NCI-H1930 (cell line): ENCODE measurements at regions not wholly inside any gene's neighbourhood (a gene's known extent, or its start where the extent isn't known, plus 50 kb on each side); places are given as distances from the start of the nearest gene placed in this dataset.
"Not testable (repeated sequence)": the region's sequence is repeated elsewhere in the genome, so short reads cannot be mapped to it uniquely, and the experiment has no call there.

ENCODE experiments used
- DNase-seq, 2 experiments: peaks; one replicate each; lab custom pipeline; 2025; lab: John Stamatoyannopoulos, UW

- DNase-seq, result no peak
Observed at GRCh38 chr1:187838335-187839293, 1009.9 kb downstream of the PLA2G4A start.

DNA sequence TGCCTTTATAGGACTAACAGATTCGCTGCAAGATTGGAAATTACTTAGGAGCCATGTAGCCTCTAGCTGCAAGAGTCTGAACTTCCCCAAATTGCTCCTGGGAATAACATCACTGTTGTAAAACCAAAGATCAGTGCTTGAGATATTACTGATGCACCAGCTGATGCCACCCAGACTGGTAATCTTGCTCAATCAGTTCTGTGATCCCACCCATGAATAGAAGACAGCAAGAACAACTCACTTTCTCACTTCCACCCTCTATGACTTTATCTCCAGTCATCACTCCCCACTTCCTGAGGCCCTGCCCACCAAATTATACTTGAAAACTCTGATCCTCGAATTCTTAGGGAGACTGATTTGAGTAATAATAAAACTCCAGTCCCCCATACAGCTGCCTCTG, 1011.1 kb downstream of the PLA2G4A start:
- no peak for DNase-seq

- DNase-seq, result no peak
Observed at GRCh38 chr1:187840557-187840956, 1011.8 kb downstream of the PLA2G4A start.

- no peak for DNase-seq
Observed at GRCh38 chr1:187842406-187843165, 1013.8 kb downstream of the PLA2G4A start.

DNA sequence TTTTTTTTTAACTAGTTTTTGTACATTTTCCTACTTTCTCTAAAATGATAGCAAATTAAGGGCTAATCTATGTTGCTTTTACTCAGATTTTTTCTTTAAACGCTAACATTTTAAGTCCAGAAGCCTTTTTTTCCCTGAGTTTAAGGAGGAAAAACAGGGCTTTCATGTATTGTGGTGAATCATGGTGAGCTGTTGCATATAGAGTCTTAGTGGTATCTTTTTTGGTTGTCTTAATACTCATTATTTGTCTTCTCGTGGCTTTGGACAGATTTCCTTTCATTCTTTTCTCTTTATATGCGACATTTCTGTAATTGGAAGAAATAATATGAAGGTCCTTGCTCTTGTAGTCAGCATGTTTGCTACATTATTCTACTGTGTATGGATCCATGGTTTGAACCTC, 1015.6 kb downstream of the PLA2G4A start:
- DNase-seq, result no peak

GRCh38 chr1:187847531-187847930, 1018.8 kb downstream of the PLA2G4A start:
- no peak for DNase-seq

- DNase-seq, result no peak
Observed at GRCh38 chr1:187848321-187848720, 1019.6 kb downstream of the PLA2G4A start.

GRCh38 chr1:187850146-187850545, 1021.4 kb downstream of the PLA2G4A start:
- not testable (repeated sequence) for DNase-seq

- no peak for DNase-seq
Observed at GRCh38 chr1:187853505-187853904, 1024.8 kb downstream of the PLA2G4A start.

- no peak for DNase-seq
Observed at GRCh38 chr1:187854457-187854856, 1025.7 kb downstream of the PLA2G4A start.

- DNase-seq, result no peak
Observed at GRCh38 chr1:187862506-187862905, 1033.8 kb downstream of the PLA2G4A start.

- DNase-seq, result no peak
Observed at GRCh38 chr1:187870552-187870951, 1041.8 kb downstream of the PLA2G4A start.

DNA sequence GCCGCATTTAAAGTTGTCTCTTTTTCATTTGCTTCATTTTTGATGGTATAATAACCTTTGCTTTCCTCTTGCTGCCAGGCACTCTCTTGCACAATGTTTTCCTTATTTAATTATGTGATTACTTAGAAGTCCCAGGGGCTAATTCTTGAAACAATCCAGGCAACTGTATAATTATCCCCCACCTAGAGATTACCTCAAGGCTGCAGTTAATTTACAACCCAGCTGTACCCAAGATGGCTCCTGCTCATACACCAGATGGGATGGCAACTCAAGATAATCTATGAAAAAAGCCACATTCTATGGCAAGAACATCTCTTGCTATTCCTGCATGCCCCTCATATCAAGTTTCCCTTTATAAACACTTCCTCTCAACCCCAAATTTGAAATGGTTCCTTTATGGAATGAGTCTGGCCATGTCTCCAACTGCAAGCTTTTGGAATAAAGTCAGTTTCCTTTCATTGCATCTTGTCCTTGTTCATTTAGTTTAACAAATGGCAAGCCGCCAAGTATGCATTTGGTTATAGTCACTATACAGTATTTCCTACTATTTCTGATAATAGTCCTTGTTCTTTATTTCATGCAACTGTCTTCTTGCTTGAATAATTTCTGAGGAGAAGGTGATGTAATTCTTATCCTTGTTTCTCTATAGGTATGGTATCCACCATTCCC, 1042.6 kb downstream of the PLA2G4A start:
- DNase-seq, result peak in 1 of 2 experiments; percentile 17

- no peak for DNase-seq
Observed at GRCh38 chr1:187872550-187872949, 1043.8 kb downstream of the PLA2G4A start.

GRCh38 chr1:187873126-187873525, 1044.4 kb downstream of the PLA2G4A start:
- DNase-seq, result no peak

- no peak for DNase-seq
Observed at GRCh38 chr1:187876775-187877174, 1048.0 kb downstream of the PLA2G4A start.

GRCh38 chr1:187877220-187877619, 1048.5 kb downstream of the PLA2G4A start:
- DNase-seq, result peak in 1 of 2 experiments; percentile 59

DNA sequence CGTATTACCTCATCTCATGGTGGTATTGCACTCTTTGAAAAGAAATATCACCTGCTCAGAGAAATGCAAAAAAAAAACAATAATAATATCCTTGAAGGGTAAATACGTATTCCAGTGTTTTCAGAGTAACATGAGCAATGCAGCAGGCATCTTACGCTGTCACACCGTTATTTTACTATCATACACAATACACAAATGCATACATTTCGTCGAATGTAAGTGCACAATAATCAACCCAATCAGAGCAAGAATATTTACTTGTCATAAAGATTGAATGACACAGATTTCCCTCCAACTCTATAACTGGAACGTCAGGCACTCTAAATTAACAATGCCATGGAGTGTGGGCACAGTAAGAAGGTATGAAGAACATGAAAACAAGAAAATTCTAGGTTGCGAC, 1050.1 kb downstream of the PLA2G4A start:
- DNase-seq, result no peak

DNA sequence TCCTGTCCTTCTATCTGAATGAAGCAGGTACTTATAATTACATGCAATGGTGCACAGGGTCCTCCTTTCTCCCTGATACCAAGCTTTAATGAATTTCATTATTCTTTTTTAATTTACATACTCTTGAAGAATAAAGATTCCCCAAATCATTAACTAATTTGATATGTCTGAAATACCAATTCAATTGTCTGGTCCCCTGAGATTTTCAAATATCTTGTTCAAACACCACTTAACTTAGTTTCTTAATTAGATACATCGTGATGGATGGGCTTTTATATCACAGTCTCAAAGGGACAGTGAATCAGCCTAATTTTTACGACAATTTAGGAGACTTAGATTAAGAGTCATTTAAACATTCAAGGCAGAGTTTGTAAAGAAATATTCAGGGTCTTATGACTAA, 1054.6 kb downstream of the PLA2G4A start:
- no peak for DNase-seq

DNA sequence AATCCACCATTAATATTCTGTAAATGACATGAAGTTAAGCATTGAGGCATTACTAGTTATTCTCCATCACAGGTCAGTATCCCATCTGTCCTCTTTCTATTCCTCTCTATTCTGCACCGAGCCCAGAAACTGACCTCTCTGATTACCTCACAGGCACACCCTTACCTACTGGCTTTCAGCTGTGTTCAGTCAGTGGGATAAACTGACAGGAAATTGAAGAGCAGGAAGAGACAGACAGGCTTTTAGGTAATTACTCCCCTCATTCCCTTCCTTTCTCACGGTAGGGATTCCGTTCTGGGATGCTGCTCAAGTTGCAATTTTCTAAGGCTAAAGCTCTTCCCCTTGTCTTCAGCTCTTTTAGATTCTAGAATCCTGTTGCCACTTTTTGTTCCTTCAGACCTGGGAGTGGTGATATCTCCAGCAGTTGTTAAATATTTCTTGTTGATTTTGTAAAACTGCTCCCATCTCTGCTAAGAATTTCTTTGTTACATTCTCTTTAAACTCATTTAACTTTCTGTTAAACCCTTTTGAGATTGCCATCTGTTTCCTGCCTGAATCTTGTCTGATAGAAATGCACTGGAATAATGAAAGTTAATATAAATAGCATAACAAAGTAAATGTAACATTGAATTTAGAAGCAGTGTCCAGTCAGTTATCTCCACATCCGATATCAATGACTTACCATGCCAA, 1063.4 kb downstream of the PLA2G4A start:
- no peak for DNase-seq

DNA sequence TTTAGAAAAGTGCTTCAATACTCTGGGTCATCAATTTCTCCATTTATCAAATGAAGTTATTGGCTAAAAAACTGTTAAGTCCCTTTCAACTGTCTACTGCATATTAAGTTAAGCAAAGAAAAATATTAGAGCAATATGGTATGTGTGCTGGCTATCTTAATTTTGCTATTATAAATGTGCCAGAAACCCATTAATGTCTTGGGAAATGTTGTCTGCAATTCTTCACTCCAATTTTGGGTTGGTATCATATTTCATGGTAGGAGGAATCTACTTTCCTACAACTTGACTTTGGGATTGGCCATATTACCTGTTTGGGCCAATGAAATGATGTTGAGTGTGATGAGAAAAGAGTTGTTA, 1063.9 kb downstream of the PLA2G4A start:
- no peak for DNase-seq

DNA sequence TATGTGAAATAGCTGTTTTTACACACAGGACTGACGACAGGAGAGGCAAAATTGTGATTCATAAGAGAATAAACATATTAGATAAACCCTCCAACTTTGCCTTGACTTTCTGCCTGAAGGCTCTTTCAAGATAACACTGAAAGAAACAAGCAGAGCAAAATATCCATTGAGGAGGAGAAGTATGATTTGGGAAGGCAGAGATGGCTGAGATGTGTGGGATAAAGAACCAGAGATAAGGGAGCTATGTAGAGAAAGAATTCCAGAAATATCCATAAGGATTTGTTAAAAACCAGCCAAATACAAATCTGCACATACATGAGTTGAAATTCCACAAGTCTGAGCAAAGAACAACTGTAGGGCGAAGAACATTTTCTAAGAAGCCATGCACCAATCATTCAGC, 1064.7 kb downstream of the PLA2G4A start:
- no peak for DNase-seq
